NCI-H345 treated with DMSO at 0.1 percent for 48 hours (cell line): ENCODE measurements at regions not wholly inside any gene's neighbourhood (a gene's known extent, or its start where the extent isn't known, plus 50 kb on each side); places are given as distances from the start of the nearest gene placed in this dataset.

Source experiments
- DNase-seq: peaks from one replicate; lab custom pipeline; 2025; ENCODE audit not compliant: unreplicated experiment; lab: John Stamatoyannopoulos, UW

GRCh38 chr10:126846959-126847358 lies 58.3 kb upstream of the DOCK1 start:
- DNase-seq: no peak

GRCh38 chr10:126847666-126848065 lies 57.6 kb upstream of the DOCK1 start:
- DNase-seq: no peak

DNA sequence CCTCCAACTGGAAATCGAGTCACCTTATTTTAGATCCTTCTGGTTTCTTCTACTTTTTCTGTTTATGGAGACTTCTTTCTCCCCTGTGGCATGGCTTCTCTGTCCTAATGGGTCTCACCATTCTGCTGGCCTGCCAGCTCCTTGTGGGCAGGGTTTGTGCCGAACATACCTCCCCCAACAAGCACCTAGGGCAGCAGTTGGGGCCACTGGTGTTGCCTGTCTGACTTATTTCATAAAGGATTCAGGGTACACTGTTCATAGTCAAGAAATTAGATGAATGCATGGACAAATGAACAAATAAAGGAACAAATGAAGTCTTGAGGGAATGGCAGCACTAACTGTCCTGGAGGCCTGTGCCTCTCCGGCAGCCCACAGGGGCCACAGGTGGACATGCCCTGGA lies 55.6 kb upstream of the DOCK1 start:
- DNase-seq: no peak

DNA sequence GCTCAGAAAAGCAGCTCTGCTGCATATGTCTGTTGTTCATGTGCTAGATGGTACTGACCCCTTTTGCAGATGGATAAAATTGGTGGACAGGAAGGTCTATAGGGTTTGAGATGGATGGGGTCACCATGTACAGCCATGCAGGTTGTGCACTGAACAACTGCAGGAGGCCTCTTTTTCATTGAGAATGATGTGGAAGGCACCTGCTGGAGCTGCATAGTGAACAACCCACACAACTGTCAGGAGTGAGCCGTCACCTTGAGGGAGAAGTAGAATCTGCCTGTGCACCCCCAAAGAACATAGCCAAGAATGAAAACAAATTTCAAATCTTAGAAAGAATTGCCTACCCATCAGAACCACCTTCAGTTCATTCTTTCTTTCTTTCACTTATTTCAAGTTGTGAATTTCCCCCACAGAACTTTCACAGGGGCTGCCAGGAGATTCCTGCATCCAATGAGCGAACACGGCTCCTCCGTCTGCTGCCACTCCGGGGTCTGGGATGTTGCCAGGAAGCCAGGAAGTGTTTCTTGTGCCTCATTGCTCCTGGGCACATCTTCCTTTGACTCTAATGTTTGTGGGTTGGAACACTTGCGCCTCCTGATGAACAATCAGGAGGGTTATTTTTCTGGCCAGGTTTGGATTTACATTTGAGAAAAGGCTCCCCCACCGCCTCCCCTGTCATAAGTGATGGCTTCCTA lies 53.7 kb upstream of the DOCK1 start:
- DNase-seq: no peak

GRCh38 chr10:126854726-126855495 lies 50.3 kb upstream of the DOCK1 start:
- DNase-seq: no peak
